Loucy (cell line): ENCODE measurements at regions not wholly inside any gene's neighbourhood (a gene's known extent, or its start where the extent isn't known, plus 50 kb on each side); places are given as distances from the start of the nearest gene placed in this dataset.

Experiments used
- CTCF ChIP-seq: fragments of 200-600 bp; sonication (generic); conservative IDR thresholded peaks from 2 replicates; pipeline ENCODE4 v1.5.1; 2014; ENCODE audit warnings: mild to moderate bottlenecking, antibody characterized with exemption, low read length
- EZH2phosphoT487 ChIP-seq: fragments of 200-600 bp; IDR thresholded peaks from 2 replicates; pipeline ENCODE4 v1.6.1; 2018; ENCODE audit warnings: antibody characterized with exemption, mild to moderate bottlenecking, moderate library complexity, borderline replicate concordance

- no peak for TF ChIP-seq CTCF
- TF ChIP-seq EZH2phosphoT487, result no peak
Measured at GRCh38 chr11:90798769-90799168, 575.9 kb upstream of the CHORDC1 start.
